ENCODE measurements at regions not wholly inside any gene's neighbourhood (a gene's known extent, or its start where the extent isn't known, plus 50 kb on each side); places are given as distances from the start of the nearest gene placed in this dataset.

DNA sequence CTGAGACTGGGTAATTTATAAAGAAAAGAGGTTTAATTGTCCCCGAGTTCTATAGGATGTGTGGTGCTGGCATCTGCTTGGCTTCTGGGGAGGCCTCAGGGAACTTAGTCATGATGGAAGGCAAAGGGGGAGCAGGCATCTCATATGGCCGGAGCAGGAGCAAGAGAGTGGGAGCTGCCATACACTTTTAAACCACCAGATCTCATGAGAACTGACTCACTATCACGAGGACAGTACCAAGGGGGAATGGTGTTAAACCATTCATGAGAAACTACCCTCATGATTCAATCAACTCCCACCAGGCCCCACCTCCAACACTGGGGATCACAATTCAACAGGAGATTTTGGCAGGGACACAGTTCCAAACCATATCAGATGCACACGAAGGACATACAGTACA lies 199.9 kb upstream of the DPP6 start:
- TF ChIP-seq, protein P1, sequence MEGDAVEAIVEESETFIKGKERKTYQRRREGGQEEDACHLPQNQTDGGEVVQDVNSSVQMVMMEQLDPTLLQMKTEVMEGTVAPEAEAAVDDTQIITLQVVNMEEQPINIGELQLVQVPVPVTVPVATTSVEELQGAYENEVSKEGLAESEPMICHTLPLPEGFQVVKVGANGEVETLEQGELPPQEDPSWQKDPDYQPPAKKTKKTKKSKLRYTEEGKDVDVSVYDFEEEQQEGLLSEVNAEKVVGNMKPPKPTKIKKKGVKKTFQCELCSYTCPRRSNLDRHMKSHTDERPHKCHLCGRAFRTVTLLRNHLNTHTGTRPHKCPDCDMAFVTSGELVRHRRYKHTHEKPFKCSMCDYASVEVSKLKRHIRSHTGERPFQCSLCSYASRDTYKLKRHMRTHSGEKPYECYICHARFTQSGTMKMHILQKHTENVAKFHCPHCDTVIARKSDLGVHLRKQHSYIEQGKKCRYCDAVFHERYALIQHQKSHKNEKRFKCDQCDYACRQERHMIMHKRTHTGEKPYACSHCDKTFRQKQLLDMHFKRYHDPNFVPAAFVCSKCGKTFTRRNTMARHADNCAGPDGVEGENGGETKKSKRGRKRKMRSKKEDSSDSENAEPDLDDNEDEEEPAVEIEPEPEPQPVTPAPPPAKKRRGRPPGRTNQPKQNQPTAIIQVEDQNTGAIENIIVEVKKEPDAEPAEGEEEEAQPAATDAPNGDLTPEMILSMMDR (CRISPR knock-in tag; IDR thresholded peaks at IDR 0.05) = no peak
- no peak for TF ChIP-seq HNRNPK (IDR thresholded peaks at IDR 0.05; ENCODE audit: low read depth, low read length, poor library complexity, severe bottlenecking)
- TF ChIP-seq NR2F6 (IDR thresholded peaks at IDR 0.05) = no peak
- no peak for TF ChIP-seq NR2F6 (CRISPR knock-in tag; IDR thresholded peaks at IDR 0.05)
- TF ChIP-seq NR3C1 (CRISPR knock-in tag; IDR thresholded peaks at IDR 0.05) = no peak
- no peak for TF ChIP-seq MAFG (CRISPR knock-in tag; IDR thresholded peaks at IDR 0.05)
- TF ChIP-seq, protein P2, sequence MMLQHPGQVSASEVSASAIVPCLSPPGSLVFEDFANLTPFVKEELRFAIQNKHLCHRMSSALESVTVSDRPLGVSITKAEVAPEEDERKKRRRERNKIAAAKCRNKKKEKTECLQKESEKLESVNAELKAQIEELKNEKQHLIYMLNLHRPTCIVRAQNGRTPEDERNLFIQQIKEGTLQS (CRISPR knock-in tag; IDR thresholded peaks at IDR 0.05) = no peak
- no peak for TF ChIP-seq TAF1 (CRISPR knock-in tag; IDR thresholded peaks at IDR 0.05)
- TF ChIP-seq, protein P3, sequence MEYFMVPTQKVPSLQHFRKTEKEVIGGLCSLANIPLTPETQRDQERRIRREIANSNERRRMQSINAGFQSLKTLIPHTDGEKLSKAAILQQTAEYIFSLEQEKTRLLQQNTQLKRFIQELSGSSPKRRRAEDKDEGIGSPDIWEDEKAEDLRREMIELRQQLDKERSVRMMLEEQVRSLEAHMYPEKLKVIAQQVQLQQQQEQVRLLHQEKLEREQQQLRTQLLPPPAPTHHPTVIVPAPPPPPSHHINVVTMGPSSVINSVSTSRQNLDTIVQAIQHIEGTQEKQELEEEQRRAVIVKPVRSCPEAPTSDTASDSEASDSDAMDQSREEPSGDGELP (IDR thresholded peaks at IDR 0.05; ENCODE audit: borderline replicate concordance, low read depth) = no peak
- no peak for TF ChIP-seq ZNF564 (CRISPR knock-in tag; IDR thresholded peaks at IDR 0.05)
- TF ChIP-seq ZNF292 (CRISPR knock-in tag; IDR thresholded peaks at IDR 0.05; ENCODE audit: borderline replicate concordance, low read depth) = no peak
